ENCODE measurements at regions not wholly inside any gene's neighbourhood (a gene's known extent, or its start where the extent isn't known, plus 50 kb on each side); places are given as distances from the start of the nearest gene placed in this dataset.

DNA sequence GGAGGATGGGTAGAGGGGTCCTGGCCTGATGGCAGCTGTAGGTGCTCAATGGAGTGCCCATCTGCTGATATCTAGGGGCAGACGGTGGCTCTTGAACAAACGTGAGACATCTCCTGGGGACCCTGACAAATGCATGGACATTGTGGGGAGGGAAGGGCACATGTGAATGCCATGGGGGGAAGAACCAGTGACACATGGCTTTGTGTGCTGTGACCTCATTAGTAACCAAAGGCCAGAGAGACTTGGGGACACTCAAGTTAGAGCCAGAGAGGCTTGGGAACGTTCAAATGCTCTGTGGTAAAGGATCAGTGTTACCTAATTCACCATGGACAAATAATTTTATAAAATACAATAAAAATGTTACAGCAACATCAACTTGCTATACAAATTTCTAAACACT lies 151.8 kb downstream of the ESM1 start:
- Histone ChIP-seq H3F3A (ENCODE audit: insufficient read depth, low read length) (no peaks in the 10 kb centered on the region), H3K4me2 (ENCODE audit: low read depth, low read length) (no peak overlapping the region), H3K9me3 (replicated peaks; ENCODE audit: insufficient read depth, low read length) (no peaks in the 10 kb centered on the region), H3K9me2 (replicated peaks; ENCODE audit: insufficient read depth, low read length) (no peaks in the 10 kb centered on the region), H3K79me2 (ENCODE audit: low read length) (no peaks in the 10 kb centered on the region), H3K4me1 (ENCODE audit: low read length) (no peaks in the 10 kb centered on the region), H2AFZ (ENCODE audit: low read length) (no peak overlapping the region), H3K9ac (ENCODE audit: low read length) (no peak overlapping the region), H3K36me3 (replicated peaks; ENCODE audit: insufficient read depth, low read length) (no peaks in the 10 kb centered on the region), H4K20me1 (ENCODE audit: insufficient read depth, low read length) (no peaks in the 10 kb centered on the region), H3K27me3 (replicated peaks; ENCODE audit: insufficient read depth, low read length) (no peaks in the 10 kb centered on the region), H3K27ac (ENCODE audit: low read length) (no peak overlapping the region), H3K4me3 (ENCODE audit: low read length) (no peak overlapping the region)
- DNase-seq, result no peak
- TF ChIP-seq EZH2 (optimal IDR thresholded peaks at IDR 0.05; ENCODE audit: low read depth, low read length), result no peak
- TF ChIP-seq EZH2phosphoT487 (IDR thresholded peaks at IDR 0.05; ENCODE audit: low read length), result no peak
- TF ChIP-seq, protein P1, sequence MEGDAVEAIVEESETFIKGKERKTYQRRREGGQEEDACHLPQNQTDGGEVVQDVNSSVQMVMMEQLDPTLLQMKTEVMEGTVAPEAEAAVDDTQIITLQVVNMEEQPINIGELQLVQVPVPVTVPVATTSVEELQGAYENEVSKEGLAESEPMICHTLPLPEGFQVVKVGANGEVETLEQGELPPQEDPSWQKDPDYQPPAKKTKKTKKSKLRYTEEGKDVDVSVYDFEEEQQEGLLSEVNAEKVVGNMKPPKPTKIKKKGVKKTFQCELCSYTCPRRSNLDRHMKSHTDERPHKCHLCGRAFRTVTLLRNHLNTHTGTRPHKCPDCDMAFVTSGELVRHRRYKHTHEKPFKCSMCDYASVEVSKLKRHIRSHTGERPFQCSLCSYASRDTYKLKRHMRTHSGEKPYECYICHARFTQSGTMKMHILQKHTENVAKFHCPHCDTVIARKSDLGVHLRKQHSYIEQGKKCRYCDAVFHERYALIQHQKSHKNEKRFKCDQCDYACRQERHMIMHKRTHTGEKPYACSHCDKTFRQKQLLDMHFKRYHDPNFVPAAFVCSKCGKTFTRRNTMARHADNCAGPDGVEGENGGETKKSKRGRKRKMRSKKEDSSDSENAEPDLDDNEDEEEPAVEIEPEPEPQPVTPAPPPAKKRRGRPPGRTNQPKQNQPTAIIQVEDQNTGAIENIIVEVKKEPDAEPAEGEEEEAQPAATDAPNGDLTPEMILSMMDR (IDR thresholded peaks at IDR 0.05; ENCODE audit: low read length), result no peak

DNA sequence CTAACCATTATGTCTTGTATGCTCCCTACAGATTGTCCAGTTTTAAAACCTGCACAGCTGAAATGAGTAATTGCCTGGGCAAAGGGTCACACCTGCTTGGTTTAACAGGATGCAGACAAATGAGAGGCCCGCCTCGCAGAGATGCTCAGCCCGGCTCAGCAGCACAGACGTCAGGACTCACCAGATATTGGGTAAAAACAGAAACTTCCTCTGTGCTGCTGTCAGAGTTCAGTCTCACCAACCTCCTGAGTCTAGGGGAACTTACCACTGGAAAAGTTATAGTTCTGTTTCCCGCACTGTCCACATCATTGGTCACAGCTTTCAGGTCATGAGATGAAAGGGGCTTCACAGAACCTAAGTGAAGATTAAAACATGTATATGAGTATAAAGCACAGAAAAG lies 152.5 kb downstream of the ESM1 start:
- TF ChIP-seq EZH2phosphoT487 (IDR thresholded peaks at IDR 0.05; ENCODE audit: low read length) (no peak), EZH2 (optimal IDR thresholded peaks at IDR 0.05; ENCODE audit: low read depth, low read length) (no peak)
- TF ChIP-seq, protein P1 (IDR thresholded peaks at IDR 0.05; ENCODE audit: low read length), result no peak
- Histone ChIP-seq H3K27me3 (replicated peaks; ENCODE audit: insufficient read depth, low read length) (no peaks in the 10 kb centered on the region), H3K36me3 (replicated peaks; ENCODE audit: insufficient read depth, low read length) (no peaks in the 10 kb centered on the region), H3K4me3 (ENCODE audit: low read length) (no peak overlapping the region), H3K79me2 (ENCODE audit: low read length) (no peaks in the 10 kb centered on the region), H3K4me2 (ENCODE audit: low read depth, low read length) (no peak overlapping the region), H3K9me2 (replicated peaks; ENCODE audit: insufficient read depth, low read length) (no peaks in the 10 kb centered on the region), H3K9me3 (replicated peaks; ENCODE audit: insufficient read depth, low read length) (no peaks in the 10 kb centered on the region), H3K9ac (ENCODE audit: low read length) (no peak overlapping the region), H3F3A (ENCODE audit: insufficient read depth, low read length) (no peaks in the 10 kb centered on the region), H4K20me1 (ENCODE audit: insufficient read depth, low read length) (no peaks in the 10 kb centered on the region), H3K27ac (ENCODE audit: low read length) (no peak overlapping the region), H3K4me1 (ENCODE audit: low read length) (no peaks in the 10 kb centered on the region), H2AFZ (ENCODE audit: low read length) (no peak overlapping the region)
- DNase-seq, result no peak

DNA sequence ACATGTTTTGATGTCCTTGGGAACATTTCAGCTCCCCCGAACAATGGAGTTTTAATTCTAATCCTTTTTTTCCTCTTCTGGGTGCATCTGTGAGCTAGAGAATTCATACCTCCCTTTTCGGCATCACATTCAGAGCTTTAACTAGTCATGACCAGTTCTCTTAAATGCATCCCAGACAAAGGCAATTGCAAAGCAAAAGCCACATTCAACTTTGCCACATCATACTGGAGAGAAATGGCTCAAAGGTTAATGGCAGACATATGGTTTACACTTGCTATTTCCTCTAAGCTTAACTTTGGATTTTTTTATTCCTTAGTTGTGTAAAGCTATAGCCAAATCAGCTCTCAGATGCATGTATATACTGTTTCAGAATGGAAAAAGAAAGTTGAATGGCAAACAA lies 153.3 kb downstream of the ESM1 start:
- no peaks in the 10 kb centered on the region for H3K9me3 ChIP-seq (replicated peaks; ENCODE audit: insufficient read depth, low read length)
- H3K4me3 ChIP-seq (ENCODE audit: low read length), result no peak overlapping the region
- no peak for DNase-seq
- H3K27me3 ChIP-seq (replicated peaks; ENCODE audit: insufficient read depth, low read length), result no peaks in the 10 kb centered on the region
- no peaks in the 10 kb centered on the region for H3K4me1 ChIP-seq (ENCODE audit: low read length)
- H3K27ac ChIP-seq (ENCODE audit: low read length), result no peak overlapping the region
- TF ChIP-seq, protein P1 (IDR thresholded peaks at IDR 0.05; ENCODE audit: low read length), result no peak
- TF ChIP-seq EZH2 (optimal IDR thresholded peaks at IDR 0.05; ENCODE audit: low read depth, low read length) (no peak), EZH2phosphoT487 (IDR thresholded peaks at IDR 0.05; ENCODE audit: low read length) (no peak)
- H3F3A ChIP-seq (ENCODE audit: insufficient read depth, low read length), result no peaks in the 10 kb centered on the region
- H3K36me3 ChIP-seq (replicated peaks; ENCODE audit: insufficient read depth, low read length), result no peaks in the 10 kb centered on the region
- H2AFZ ChIP-seq (ENCODE audit: low read length), result no peak overlapping the region
- no peaks in the 10 kb centered on the region for H3K79me2 ChIP-seq (ENCODE audit: low read length)
- no peaks in the 10 kb centered on the region for H4K20me1 ChIP-seq (ENCODE audit: insufficient read depth, low read length)
- H3K9ac ChIP-seq (ENCODE audit: low read length), result no peak overlapping the region
- H3K4me2 ChIP-seq (ENCODE audit: low read depth, low read length), result no peak overlapping the region
- H3K9me2 ChIP-seq (replicated peaks; ENCODE audit: insufficient read depth, low read length), result no peaks in the 10 kb centered on the region
